SU-DHL-6 (cell line): ENCODE measurements at regions not wholly inside any gene's neighbourhood (a gene's known extent, or its start where the extent isn't known, plus 50 kb on each side); places are given as distances from the start of the nearest gene placed in this dataset.

ENCODE experiments used
- EZH2phosphoT487 ChIP-seq: fragments of 200-600 bp; sonication (generic), shearing (Covaris generic); conservative IDR thresholded peaks from 2 replicates; pipeline ENCODE4 v1.6.1; 2018; ENCODE audit warnings: mild to moderate bottlenecking, antibody characterized with exemption, low read length, moderate library complexity, mixed read lengths
- TF ChIP-seq, protein P1 (sequence below): fragments of 200-600 bp; sonication (generic); IDR thresholded peaks from one replicate; pipeline ENCODE4 v1.5.1; 2017; ENCODE audit warnings: antibody characterized with exemption, mild to moderate bottlenecking, low read length, moderate library complexity; ENCODE audit not compliant: insufficient read depth, poor library complexity, severe bottlenecking

DNA sequence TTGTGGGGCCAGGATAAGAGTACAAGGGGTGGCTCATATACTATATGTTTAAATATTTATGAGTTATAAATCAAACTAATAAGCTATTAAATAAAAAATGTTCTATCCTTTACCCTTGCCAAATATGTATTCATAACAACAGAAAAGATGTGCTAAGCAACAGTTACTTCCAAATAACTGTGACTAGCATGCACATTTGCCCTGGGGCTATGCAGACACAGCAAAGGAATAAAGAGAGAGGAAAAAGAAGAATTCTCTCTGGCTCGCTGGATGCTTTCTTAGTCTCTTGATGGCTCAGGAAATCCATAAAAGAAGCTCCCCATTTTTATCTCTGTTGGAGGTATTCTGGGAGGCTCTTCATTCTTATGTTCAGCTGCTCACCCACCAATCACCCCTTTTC lies 182.4 kb upstream of the ATP10B start:
- TF ChIP-seq, protein P1, sequence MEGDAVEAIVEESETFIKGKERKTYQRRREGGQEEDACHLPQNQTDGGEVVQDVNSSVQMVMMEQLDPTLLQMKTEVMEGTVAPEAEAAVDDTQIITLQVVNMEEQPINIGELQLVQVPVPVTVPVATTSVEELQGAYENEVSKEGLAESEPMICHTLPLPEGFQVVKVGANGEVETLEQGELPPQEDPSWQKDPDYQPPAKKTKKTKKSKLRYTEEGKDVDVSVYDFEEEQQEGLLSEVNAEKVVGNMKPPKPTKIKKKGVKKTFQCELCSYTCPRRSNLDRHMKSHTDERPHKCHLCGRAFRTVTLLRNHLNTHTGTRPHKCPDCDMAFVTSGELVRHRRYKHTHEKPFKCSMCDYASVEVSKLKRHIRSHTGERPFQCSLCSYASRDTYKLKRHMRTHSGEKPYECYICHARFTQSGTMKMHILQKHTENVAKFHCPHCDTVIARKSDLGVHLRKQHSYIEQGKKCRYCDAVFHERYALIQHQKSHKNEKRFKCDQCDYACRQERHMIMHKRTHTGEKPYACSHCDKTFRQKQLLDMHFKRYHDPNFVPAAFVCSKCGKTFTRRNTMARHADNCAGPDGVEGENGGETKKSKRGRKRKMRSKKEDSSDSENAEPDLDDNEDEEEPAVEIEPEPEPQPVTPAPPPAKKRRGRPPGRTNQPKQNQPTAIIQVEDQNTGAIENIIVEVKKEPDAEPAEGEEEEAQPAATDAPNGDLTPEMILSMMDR = no peak
- TF ChIP-seq EZH2phosphoT487 = no peak
